ENCODE measurements at regions not wholly inside any gene's neighbourhood (a gene's known extent, or its start where the extent isn't known, plus 50 kb on each side); places are given as distances from the start of the nearest gene placed in this dataset.
A peak's percentile ranks its signal among the peaks of the same experiment; 100 is the strongest.
"Not testable (repeated sequence)": the region's sequence is repeated elsewhere in the genome, so short reads cannot be mapped to it uniquely, and the experiment has no call there.

GRCh38 chr9:30534455-30534854, 1850.0 kb upstream of the ACO1 start:
- DNase-seq (ENCODE audit: low read depth) = no peak

GRCh38 chr9:30534896-30535295, 1849.5 kb upstream of the ACO1 start:
- DNase-seq (ENCODE audit: low read depth) = no peak

- DNase-seq (ENCODE audit: low read depth) = no peak
These were observed 1847.9 kb upstream of the ACO1 start for GRCh38 chr9:30536494-30536893.

- not testable (repeated sequence) for DNase-seq (ENCODE audit: low read depth)
These were observed 1844.7 kb upstream of the ACO1 start for GRCh38 chr9:30539696-30540095.

GRCh38 chr9:30574355-30575151, 1809.9 kb upstream of the ACO1 start:
- DNase-seq (ENCODE audit: low read depth) = no peak

GRCh38 chr9:30575218-30575617, 1809.2 kb upstream of the ACO1 start:
- no peak for DNase-seq (ENCODE audit: low read depth)

- no peak for DNase-seq (ENCODE audit: low read depth)
These were observed 1808.8 kb upstream of the ACO1 start for GRCh38 chr9:30575691-30576090.

- no peak for DNase-seq (ENCODE audit: low read depth)
These were observed 1804.6 kb upstream of the ACO1 start for GRCh38 chr9:30579810-30580209.

GRCh38 chr9:30582240-30582639, 1802.2 kb upstream of the ACO1 start:
- DNase-seq (ENCODE audit: low read depth) = no peak

GRCh38 chr9:30584559-30584958, 1799.9 kb upstream of the ACO1 start:
- peak; percentile 15 for DNase-seq (ENCODE audit: low read depth)

- no peak for DNase-seq (ENCODE audit: low read depth)
These were observed 1793.0 kb upstream of the ACO1 start for GRCh38 chr9:30591461-30591860.

GRCh38 chr9:30597608-30598007, 1786.8 kb upstream of the ACO1 start:
- DNase-seq (ENCODE audit: low read depth) = no peak

GRCh38 chr9:30605936-30606335, 1778.5 kb upstream of the ACO1 start:
- DNase-seq (ENCODE audit: low read depth) = no peak

- no peak for DNase-seq (ENCODE audit: low read depth)
These were observed 1774.7 kb upstream of the ACO1 start for GRCh38 chr9:30609713-30610112.

GRCh38 chr9:30616782-30617181, 1767.7 kb upstream of the ACO1 start:
- DNase-seq (ENCODE audit: low read depth) = not testable (repeated sequence)

GRCh38 chr9:30622561-30622960, 1761.9 kb upstream of the ACO1 start:
- DNase-seq (ENCODE audit: low read depth) = no peak

GRCh38 chr9:30628915-30629567, 1755.4 kb upstream of the ACO1 start:
- DNase-seq (ENCODE audit: low read depth) = no peak

- no peak for DNase-seq (ENCODE audit: low read depth)
These were observed 1754.0 kb upstream of the ACO1 start for GRCh38 chr9:30630459-30630858.

- DNase-seq (ENCODE audit: low read depth) = not testable (repeated sequence)
These were observed 1737.8 kb upstream of the ACO1 start for GRCh38 chr9:30646639-30647038.

GRCh38 chr9:30661925-30662324, 1722.5 kb upstream of the ACO1 start:
- no peak for DNase-seq (ENCODE audit: low read depth)

GRCh38 chr9:30670805-30671562, 1713.5 kb upstream of the ACO1 start:
- DNase-seq (ENCODE audit: low read depth) = no peak

- peak; percentile 20 for DNase-seq (ENCODE audit: low read depth)
These were observed 1711.3 kb upstream of the ACO1 start for GRCh38 chr9:30673132-30673531.

- no peak for DNase-seq (ENCODE audit: low read depth)
These were observed 1707.8 kb upstream of the ACO1 start for GRCh38 chr9:30676651-30677050.
